Body of pancreas (tissue), 4 donors: ENCODE measurements at regions not wholly inside any gene's neighbourhood (a gene's known extent, or its start where the extent isn't known, plus 50 kb on each side); places are given as distances from the start of the nearest gene placed in this dataset.

ENCODE experiments used
- POLR2A ChIP-seq, 3 donors: fragments of 450-650 bp; IDR thresholded peaks; one replicate each; pipeline ENCODE4 v1.6.1; 2016; ENCODE audit warnings: antibody characterized with exemption in 3 of 3, mild to moderate bottlenecking in 2 of 3
- TF ChIP-seq, protein P1 (sequence below), 7 experiments: fragments of 450-650 bp in 4 of 7; fragments of 200-600 bp in 3 of 7; sonication (generic) in 3 of 7; IDR thresholded peaks; one replicate each; pipeline ENCODE4 v1.5.1; 2016 to 2019; ENCODE audit warnings: antibody characterized with exemption in 7 of 7

- TF ChIP-seq, protein P1, sequence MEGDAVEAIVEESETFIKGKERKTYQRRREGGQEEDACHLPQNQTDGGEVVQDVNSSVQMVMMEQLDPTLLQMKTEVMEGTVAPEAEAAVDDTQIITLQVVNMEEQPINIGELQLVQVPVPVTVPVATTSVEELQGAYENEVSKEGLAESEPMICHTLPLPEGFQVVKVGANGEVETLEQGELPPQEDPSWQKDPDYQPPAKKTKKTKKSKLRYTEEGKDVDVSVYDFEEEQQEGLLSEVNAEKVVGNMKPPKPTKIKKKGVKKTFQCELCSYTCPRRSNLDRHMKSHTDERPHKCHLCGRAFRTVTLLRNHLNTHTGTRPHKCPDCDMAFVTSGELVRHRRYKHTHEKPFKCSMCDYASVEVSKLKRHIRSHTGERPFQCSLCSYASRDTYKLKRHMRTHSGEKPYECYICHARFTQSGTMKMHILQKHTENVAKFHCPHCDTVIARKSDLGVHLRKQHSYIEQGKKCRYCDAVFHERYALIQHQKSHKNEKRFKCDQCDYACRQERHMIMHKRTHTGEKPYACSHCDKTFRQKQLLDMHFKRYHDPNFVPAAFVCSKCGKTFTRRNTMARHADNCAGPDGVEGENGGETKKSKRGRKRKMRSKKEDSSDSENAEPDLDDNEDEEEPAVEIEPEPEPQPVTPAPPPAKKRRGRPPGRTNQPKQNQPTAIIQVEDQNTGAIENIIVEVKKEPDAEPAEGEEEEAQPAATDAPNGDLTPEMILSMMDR (IDR thresholded peaks at IDR 0.05), result no peak
- TF ChIP-seq POLR2A (IDR thresholded peaks at IDR 0.05), result no peak
Observed at GRCh38 chr5:50900952-50901510, 234.6 kb downstream of the PARP8 start.
